ENCODE measurements at regions not wholly inside any gene's neighbourhood (a gene's known extent, or its start where the extent isn't known, plus 50 kb on each side); places are given as distances from the start of the nearest gene placed in this dataset.

DNA sequence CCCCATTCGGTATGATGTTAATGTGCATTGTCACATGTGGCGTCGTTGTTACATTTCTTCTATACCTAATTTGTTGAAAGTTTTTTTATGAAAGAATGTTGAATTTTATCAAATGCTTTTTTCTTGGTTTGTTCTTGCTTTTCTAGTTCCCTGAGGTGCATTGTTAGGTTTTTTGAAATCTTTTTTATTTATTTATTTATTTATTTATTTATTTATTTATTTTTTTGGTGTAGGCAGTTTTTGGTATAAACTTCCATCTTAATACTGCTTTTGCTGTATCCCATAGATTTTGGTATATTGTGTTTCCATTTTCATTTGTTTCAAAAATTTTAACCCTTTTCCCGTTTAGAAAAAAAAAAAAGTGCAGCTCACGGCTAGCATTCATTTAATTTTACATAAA, 121.1 kb upstream of the HMGA2 start:
- Histone ChIP-seq H3K9me3 (ENCODE audit: control insufficient read depth, insufficient read depth, low read depth, low read length) (peaks cover 18% of the 10 kb centered on the region; the same call in 1 of the 2 replicates), H3K4me3 (ENCODE audit: low read depth in 2 of 2, low read length in 2 of 2) (no peak overlapping the region), H3K27ac (ENCODE audit: low read length) (no peak overlapping the region), H3K27me3 (ENCODE audit: control insufficient read depth, insufficient read depth, low read length) (no peaks in the 10 kb centered on the region), H3K4me1 (ENCODE audit: control insufficient read depth, insufficient read depth, low read length) (no peaks in the 10 kb centered on the region), H3K36me3 (ENCODE audit: control insufficient read depth, insufficient read depth, low read length) (no peaks in the 10 kb centered on the region)
- ChIA-PET POLR2A (no interaction called here), CTCF (no interaction called here)
- intact Hi-C loops (cut with micrococcal nuclease; ENCODE audit: unreplicated experiment), result no loop called here
- DNase-seq (ENCODE audit: low read depth, low spot score), result no peak
- TF ChIP-seq, protein P1, sequence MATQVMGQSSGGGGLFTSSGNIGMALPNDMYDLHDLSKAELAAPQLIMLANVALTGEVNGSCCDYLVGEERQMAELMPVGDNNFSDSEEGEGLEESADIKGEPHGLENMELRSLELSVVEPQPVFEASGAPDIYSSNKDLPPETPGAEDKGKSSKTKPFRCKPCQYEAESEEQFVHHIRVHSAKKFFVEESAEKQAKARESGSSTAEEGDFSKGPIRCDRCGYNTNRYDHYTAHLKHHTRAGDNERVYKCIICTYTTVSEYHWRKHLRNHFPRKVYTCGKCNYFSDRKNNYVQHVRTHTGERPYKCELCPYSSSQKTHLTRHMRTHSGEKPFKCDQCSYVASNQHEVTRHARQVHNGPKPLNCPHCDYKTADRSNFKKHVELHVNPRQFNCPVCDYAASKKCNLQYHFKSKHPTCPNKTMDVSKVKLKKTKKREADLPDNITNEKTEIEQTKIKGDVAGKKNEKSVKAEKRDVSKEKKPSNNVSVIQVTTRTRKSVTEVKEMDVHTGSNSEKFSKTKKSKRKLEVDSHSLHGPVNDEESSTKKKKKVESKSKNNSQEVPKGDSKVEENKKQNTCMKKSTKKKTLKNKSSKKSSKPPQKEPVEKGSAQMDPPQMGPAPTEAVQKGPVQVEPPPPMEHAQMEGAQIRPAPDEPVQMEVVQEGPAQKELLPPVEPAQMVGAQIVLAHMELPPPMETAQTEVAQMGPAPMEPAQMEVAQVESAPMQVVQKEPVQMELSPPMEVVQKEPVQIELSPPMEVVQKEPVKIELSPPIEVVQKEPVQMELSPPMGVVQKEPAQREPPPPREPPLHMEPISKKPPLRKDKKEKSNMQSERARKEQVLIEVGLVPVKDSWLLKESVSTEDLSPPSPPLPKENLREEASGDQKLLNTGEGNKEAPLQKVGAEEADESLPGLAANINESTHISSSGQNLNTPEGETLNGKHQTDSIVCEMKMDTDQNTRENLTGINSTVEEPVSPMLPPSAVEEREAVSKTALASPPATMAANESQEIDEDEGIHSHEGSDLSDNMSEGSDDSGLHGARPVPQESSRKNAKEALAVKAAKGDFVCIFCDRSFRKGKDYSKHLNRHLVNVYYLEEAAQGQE (IDR thresholded peaks at IDR 0.05; ENCODE audit: insufficient read depth in 1 of 2, low read depth in 2 of 2, low read length in 1 of 2), result no peak
- TF ChIP-seq SIN3A (IDR thresholded peaks at IDR 0.05; ENCODE audit: borderline replicate concordance, insufficient read depth, low read depth, low read length) (no peak), POLR2AphosphoS5 (IDR thresholded peaks at IDR 0.05; ENCODE audit: low read depth, low read length) (no peak), TCF7L2 (IDR thresholded peaks at IDR 0.05; ENCODE audit: low read depth, low read length) (no peak)
- TF ChIP-seq, protein P2, sequence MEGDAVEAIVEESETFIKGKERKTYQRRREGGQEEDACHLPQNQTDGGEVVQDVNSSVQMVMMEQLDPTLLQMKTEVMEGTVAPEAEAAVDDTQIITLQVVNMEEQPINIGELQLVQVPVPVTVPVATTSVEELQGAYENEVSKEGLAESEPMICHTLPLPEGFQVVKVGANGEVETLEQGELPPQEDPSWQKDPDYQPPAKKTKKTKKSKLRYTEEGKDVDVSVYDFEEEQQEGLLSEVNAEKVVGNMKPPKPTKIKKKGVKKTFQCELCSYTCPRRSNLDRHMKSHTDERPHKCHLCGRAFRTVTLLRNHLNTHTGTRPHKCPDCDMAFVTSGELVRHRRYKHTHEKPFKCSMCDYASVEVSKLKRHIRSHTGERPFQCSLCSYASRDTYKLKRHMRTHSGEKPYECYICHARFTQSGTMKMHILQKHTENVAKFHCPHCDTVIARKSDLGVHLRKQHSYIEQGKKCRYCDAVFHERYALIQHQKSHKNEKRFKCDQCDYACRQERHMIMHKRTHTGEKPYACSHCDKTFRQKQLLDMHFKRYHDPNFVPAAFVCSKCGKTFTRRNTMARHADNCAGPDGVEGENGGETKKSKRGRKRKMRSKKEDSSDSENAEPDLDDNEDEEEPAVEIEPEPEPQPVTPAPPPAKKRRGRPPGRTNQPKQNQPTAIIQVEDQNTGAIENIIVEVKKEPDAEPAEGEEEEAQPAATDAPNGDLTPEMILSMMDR (IDR thresholded peaks at IDR 0.05), result no peak
- in situ Hi-C loops (cut with HindIII; ENCODE audit: low pct_unique_long_range_greater_than_20kb, low sequenced_read_pairs), result no loop called here
- ATAC-seq, result no peak
- BruUV-seq (replicated peaks), result no TSS peak

DNA sequence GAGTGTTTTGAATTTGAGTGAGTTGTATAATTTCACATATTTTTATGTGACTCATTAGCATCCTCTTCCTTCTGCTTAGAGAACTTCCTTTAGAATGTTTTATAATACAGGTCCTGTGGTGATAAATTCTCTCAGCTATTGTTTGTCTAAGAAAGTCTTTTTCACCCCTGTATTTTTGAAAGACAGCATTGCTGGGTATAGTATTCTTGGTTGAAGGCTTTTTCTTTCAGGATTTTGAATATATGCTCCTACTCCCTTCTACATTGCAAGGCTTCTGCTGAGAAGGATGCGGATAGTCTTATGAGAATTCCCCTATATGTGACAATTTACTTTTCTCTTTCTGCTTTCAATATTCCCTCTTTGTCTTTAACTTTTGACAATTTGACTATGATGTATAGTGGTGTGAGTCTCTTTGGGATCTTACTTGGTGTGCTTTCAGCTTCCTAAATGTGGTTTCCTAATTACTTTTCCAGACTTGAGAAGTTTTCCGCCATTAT, 118.9 kb upstream of the HMGA2 start:
- BruUV-seq (replicated peaks), result no TSS peak
- no peak for TF ChIP-seq SIN3A (IDR thresholded peaks at IDR 0.05; ENCODE audit: borderline replicate concordance, insufficient read depth, low read depth, low read length)
- no peak for TF ChIP-seq TCF7L2 (IDR thresholded peaks at IDR 0.05; ENCODE audit: low read depth, low read length)
- ChIA-PET CTCF (interaction anchor here (0.6 kb wide), 1 partner anchor 17 kb away, joined by 4 read pairs; no protein-coding TSS in a partner anchor), POLR2A (no interaction called here)
- Histone ChIP-seq H3K27me3 (ENCODE audit: control insufficient read depth, insufficient read depth, low read length) (no peaks in the 10 kb centered on the region), H3K4me1 (ENCODE audit: control insufficient read depth, insufficient read depth, low read length) (no peaks in the 10 kb centered on the region), H3K27ac (ENCODE audit: low read length) (no peak overlapping the region), H3K9me3 (ENCODE audit: control insufficient read depth, insufficient read depth, low read depth, low read length) (peaks cover 18% of the 10 kb centered on the region; the same call in 1 of the 2 replicates), H3K4me3 (ENCODE audit: low read depth in 2 of 2, low read length in 2 of 2) (no peak overlapping the region), H3K36me3 (ENCODE audit: control insufficient read depth, insufficient read depth, low read length) (no peaks in the 10 kb centered on the region)
- ATAC-seq (no peak), DNase-seq (ENCODE audit: low read depth, low spot score) (no peak)
- intact Hi-C loops (cut with micrococcal nuclease; ENCODE audit: unreplicated experiment), result no loop called here
- in situ Hi-C loops (cut with HindIII; ENCODE audit: low pct_unique_long_range_greater_than_20kb, low sequenced_read_pairs), result no loop called here

DNA sequence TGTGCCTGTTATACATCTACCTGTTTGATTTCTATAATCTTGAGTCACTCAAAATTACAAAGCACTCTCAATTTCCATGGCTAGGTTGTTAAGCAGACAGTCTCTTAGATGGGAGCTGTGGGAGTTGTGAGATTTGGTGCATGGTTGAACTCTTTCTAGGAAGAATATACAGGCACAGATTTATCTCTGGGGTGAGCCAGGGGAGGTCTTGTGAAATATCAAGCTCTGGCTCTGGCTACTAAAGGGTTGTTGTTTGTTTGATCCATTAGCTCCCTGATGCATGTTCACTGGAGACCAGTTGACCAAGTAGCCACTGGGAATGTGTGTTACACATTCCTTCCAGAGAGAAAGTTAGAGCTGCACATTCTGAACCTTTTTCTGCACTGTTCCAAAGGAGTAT, 117.2 kb upstream of the HMGA2 start:
- Histone ChIP-seq H3K4me1 (ENCODE audit: control insufficient read depth, insufficient read depth, low read length) (no peaks in the 10 kb centered on the region), H3K36me3 (ENCODE audit: control insufficient read depth, insufficient read depth, low read length) (no peaks in the 10 kb centered on the region), H3K9me3 (ENCODE audit: control insufficient read depth, insufficient read depth, low read depth, low read length) (peaks cover 18% of the 10 kb centered on the region; the same call in 1 of the 2 replicates), H3K4me3 (ENCODE audit: low read depth in 2 of 2, low read length in 2 of 2) (no peak overlapping the region), H3K27ac (ENCODE audit: low read length) (no peak overlapping the region), H3K27me3 (ENCODE audit: control insufficient read depth, insufficient read depth, low read length) (no peaks in the 10 kb centered on the region)
- BruUV-seq (replicated peaks), result no TSS peak
- intact Hi-C loops (cut with micrococcal nuclease; ENCODE audit: unreplicated experiment), result no loop called here
- TF ChIP-seq, protein P1 (IDR thresholded peaks at IDR 0.05; ENCODE audit: insufficient read depth in 1 of 2, low read depth in 2 of 2, low read length in 1 of 2), result no peak
- TF ChIP-seq TCF7L2 (IDR thresholded peaks at IDR 0.05; ENCODE audit: low read depth, low read length) (no peak), POLR2AphosphoS5 (IDR thresholded peaks at IDR 0.05; ENCODE audit: low read depth, low read length) (no peak), SIN3A (IDR thresholded peaks at IDR 0.05; ENCODE audit: borderline replicate concordance, insufficient read depth, low read depth, low read length) (no peak)
- TF ChIP-seq, protein P2 (IDR thresholded peaks at IDR 0.05), result no peak
- ATAC-seq (no peak), DNase-seq (ENCODE audit: low read depth, low spot score) (no peak)
- CTCF ChIA-PET, result no interaction called here
- POLR2A ChIA-PET, result no interaction called here
- in situ Hi-C loops (cut with HindIII; ENCODE audit: low pct_unique_long_range_greater_than_20kb, low sequenced_read_pairs), result no loop called here

All from Panc1 (cell line).